GM13976 (cell line): ENCODE measurements at regions not wholly inside any gene's neighbourhood (a gene's known extent, or its start where the extent isn't known, plus 50 kb on each side); places are given as distances from the start of the nearest gene placed in this dataset.
"Not testable (repeated sequence)": the region's sequence is repeated elsewhere in the genome, so short reads cannot be mapped to it uniquely, and the experiment has no call there.

Experiments
- DNase-seq: peaks from one replicate; pipeline ENCODE4 v3.0.0; 2012; ENCODE audit warnings: low spot score
- in situ Hi-C: fragments of 300-500 bp; cut with MboI; formaldehyde crosslinking; loops from one replicate; pipeline ENCODE4 v1.12.0; 2022; ENCODE audit warnings: low sequenced_read_pairs, mixed read lengths, inconsistent platforms; ENCODE audit not compliant: unreplicated experiment
- TF ChIP-seq, protein P1 (sequence below): IDR thresholded peaks from 2 replicates; pipeline ENCODE4 v1.5.1; 2012; ENCODE audit warnings: borderline replicate concordance, mild to moderate bottlenecking; ENCODE audit not compliant: insufficient read depth; ENCODE audit errors: extremely low read depth, missing control alignments, control extremely low read depth

DNA sequence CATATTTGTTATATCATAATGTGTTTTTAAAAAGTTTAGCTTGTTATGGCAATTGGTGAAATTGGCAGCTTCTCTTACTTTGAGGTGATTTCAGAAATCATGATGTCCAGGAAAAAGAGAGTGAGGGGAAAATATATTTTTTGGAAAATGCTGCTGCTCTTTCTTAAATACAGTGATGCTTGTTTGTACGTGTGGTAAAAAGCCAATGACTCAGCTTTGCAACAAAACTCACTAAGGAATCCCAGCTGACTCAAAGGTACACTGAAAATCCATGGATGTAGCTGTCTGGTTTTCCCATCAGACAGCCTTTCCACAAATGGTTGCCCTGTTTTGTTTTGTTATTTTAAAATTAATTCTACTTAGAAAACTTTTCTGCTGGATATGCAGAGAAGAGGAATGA lies 306.4 kb upstream of the PAPPA start:
- in situ Hi-C loops, result no loop called here
- no peak for DNase-seq
- TF ChIP-seq, protein P1, sequence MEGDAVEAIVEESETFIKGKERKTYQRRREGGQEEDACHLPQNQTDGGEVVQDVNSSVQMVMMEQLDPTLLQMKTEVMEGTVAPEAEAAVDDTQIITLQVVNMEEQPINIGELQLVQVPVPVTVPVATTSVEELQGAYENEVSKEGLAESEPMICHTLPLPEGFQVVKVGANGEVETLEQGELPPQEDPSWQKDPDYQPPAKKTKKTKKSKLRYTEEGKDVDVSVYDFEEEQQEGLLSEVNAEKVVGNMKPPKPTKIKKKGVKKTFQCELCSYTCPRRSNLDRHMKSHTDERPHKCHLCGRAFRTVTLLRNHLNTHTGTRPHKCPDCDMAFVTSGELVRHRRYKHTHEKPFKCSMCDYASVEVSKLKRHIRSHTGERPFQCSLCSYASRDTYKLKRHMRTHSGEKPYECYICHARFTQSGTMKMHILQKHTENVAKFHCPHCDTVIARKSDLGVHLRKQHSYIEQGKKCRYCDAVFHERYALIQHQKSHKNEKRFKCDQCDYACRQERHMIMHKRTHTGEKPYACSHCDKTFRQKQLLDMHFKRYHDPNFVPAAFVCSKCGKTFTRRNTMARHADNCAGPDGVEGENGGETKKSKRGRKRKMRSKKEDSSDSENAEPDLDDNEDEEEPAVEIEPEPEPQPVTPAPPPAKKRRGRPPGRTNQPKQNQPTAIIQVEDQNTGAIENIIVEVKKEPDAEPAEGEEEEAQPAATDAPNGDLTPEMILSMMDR, result no peak

GRCh38 chr9:115849679-115850412 lies 303.7 kb upstream of the PAPPA start:
- in situ Hi-C loops, result no loop called here
- TF ChIP-seq, protein P1, result no peak
- DNase-seq, result no peak

DNA sequence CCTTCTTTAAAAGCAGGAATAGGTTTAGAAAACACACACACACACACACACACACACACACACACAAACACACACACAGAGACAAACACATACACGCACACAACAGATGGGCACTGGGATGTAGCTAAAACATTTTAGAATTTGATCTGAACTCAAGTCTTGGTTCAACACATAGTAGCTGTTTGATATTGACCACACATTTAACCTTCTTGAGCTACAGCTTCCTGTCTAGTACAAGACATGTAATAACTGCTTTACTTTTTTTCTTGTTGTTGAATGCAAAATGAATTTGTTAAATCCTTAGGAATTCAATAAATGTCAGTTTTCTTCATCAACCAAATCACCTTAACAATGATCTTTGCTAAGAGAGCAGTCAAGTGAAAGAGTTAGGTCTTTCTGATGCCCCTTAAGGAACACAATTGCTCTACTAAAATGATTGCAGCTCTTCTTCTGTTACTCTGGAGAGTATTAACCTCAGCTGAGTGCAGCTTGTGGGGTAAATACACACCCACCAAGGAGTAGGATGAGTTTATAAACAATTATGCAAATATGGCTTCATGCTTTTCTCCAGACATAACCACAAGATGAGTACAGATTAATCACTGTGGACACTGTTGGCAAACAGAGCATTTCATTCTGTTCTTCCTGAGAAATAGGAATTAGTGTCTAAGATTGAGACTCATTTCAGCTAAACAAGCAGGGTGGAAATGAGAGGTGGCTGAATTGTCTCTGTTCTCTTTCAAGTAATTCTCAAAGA lies 302.9 kb upstream of the PAPPA start:
- in situ Hi-C loops, result no loop called here
- TF ChIP-seq, protein P1, result no peak
- DNase-seq, result no peak

- in situ Hi-C loops, result no loop called here
- TF ChIP-seq, protein P1, result no peak
Measured at GRCh38 chr9:115855458-115856133, 298.0 kb upstream of the PAPPA start.

GRCh38 chr9:115858421-115858820 lies 295.2 kb upstream of the PAPPA start:
- in situ Hi-C loops, DNase-seq: not testable (repeated sequence)

More at GRCh38 chr9:115855458-115856133, 298.0 kb upstream of the PAPPA start:
- no peak for DNase-seq

DNA sequence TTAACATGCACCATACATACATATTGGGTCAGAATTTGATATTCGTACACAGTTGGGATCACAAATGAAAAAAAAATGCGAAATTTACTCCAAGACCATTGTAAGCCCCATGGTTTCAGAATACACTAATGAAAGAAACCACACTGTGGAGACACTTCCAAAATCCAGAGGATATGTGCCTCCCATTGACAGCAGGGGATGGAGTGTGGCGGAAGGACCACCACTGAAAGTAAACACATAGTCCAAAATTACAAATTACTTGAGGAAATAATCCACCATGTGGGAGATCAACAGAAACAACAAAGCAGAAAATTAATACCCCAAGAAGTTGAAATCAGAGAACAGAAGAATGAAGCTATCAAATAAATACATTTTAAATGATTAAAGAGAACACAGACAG lies 291.6 kb upstream of the PAPPA start:
- TF ChIP-seq, protein P1, result no peak
- in situ Hi-C loops, result no loop called here
- DNase-seq, result no peak
